ENCODE measurements at regions not wholly inside any gene's neighbourhood (a gene's known extent, or its start where the extent isn't known, plus 50 kb on each side); places are given as distances from the start of the nearest gene placed in this dataset.

GRCh38 chr4:53747401-53747800 is 156.1 kb upstream of the LNX1 start:
- no peaks in the 10 kb centered on the region for H3K4me1 ChIP-seq (ENCODE audit: insufficient read depth, low read length)
- BruUV-seq (replicated peaks), result no TSS peak

GRCh38 chr4:53744446-53745160 is 153.3 kb upstream of the LNX1 start:
- no peaks in the 10 kb centered on the region for H3K9me2 ChIP-seq (replicated peaks; ENCODE audit: low read length)
- H3K4me2 ChIP-seq (ENCODE audit: low read length), result no peak overlapping the region
- H3K27ac ChIP-seq (ENCODE audit: low read length), result no peak overlapping the region
- no peak overlapping the region for H3K4me3 ChIP-seq (ENCODE audit: low read length)
- no peaks in the 10 kb centered on the region for H4K20me1 ChIP-seq (ENCODE audit: low read length)
- no peaks in the 10 kb centered on the region for H3K27me3 ChIP-seq (ENCODE audit: low read length)
- no peaks in the 10 kb centered on the region for H3K36me3 ChIP-seq (ENCODE audit: low read depth, low read length)
- no TSS peak for BruUV-seq (replicated peaks)
- DNase-seq (no peak), ATAC-seq (no peak)
- no peaks in the 10 kb centered on the region for H3K4me1 ChIP-seq (ENCODE audit: insufficient read depth, low read length)
- no peaks in the 10 kb centered on the region for H3F3A ChIP-seq (ENCODE audit: low read length, unreplicated experiment)
- no peak for TF ChIP-seq EZH2phosphoT487 (IDR thresholded peaks at IDR 0.05; ENCODE audit: borderline replicate concordance, low read length)
- no peak for TF ChIP-seq EZH2 (IDR thresholded peaks at IDR 0.05; ENCODE audit: low read length, unreplicated experiment)
- no peak for TF ChIP-seq CTCF (conservative IDR thresholded peaks at IDR 0.05; ENCODE audit: low read depth, low read length)
- H3K79me2 ChIP-seq (ENCODE audit: low read length), result no peaks in the 10 kb centered on the region
- no peak overlapping the region for H2AFZ ChIP-seq (ENCODE audit: low read length)
- H3K9me3 ChIP-seq (ENCODE audit: low read length), result no peaks in the 10 kb centered on the region
- no peak overlapping the region for H3K9ac ChIP-seq (ENCODE audit: low read length)
- ChIA-PET POLR2A (ENCODE audit: unreplicated experiment) (no interaction called here), CTCF (no interaction called here)
- intact Hi-C loops (cut with micrococcal nuclease), result no loop called here

More at GRCh38 chr4:53747401-53747800, 156.1 kb upstream of the LNX1 start:
- H3K9ac ChIP-seq (ENCODE audit: low read length), result no peak overlapping the region
- no peak overlapping the region for H2AFZ ChIP-seq (ENCODE audit: low read length)
- H3K36me3 ChIP-seq (ENCODE audit: low read depth, low read length), result no peaks in the 10 kb centered on the region
- DNase-seq (no peak), ATAC-seq (no peak)
- ChIA-PET POLR2A (ENCODE audit: unreplicated experiment) (no interaction called here), CTCF (no interaction called here)
- no peaks in the 10 kb centered on the region for H4K20me1 ChIP-seq (ENCODE audit: low read length)
- no peaks in the 10 kb centered on the region for H3K27me3 ChIP-seq (ENCODE audit: low read length)
- intact Hi-C loops (cut with micrococcal nuclease), result no loop called here
- no peak overlapping the region for H3K4me3 ChIP-seq (ENCODE audit: low read length)
- no peaks in the 10 kb centered on the region for H3K79me2 ChIP-seq (ENCODE audit: low read length)
- H3K9me2 ChIP-seq (replicated peaks; ENCODE audit: low read length), result no peaks in the 10 kb centered on the region
- H3K9me3 ChIP-seq (ENCODE audit: low read length), result no peaks in the 10 kb centered on the region
- no peak overlapping the region for H3K27ac ChIP-seq (ENCODE audit: low read length)
- H3F3A ChIP-seq (ENCODE audit: low read length, unreplicated experiment), result no peaks in the 10 kb centered on the region
- H3K4me2 ChIP-seq (ENCODE audit: low read length), result no peak overlapping the region
- no peak for TF ChIP-seq EZH2 (IDR thresholded peaks at IDR 0.05; ENCODE audit: low read length, unreplicated experiment)
- TF ChIP-seq EZH2phosphoT487 (IDR thresholded peaks at IDR 0.05; ENCODE audit: borderline replicate concordance, low read length), result no peak
- TF ChIP-seq CTCF (conservative IDR thresholded peaks at IDR 0.05; ENCODE audit: low read depth, low read length), result no peak
